HEK293 (cell line): ENCODE measurements at regions not wholly inside any gene's neighbourhood (a gene's known extent, or its start where the extent isn't known, plus 50 kb on each side); places are given as distances from the start of the nearest gene placed in this dataset.

Experiments used
- CTCF ChIA-PET: fragments of 350-600 bp; formaldehyde crosslinking; extraction: SDS; loops from one replicate; lab custom pipeline; 2021; ENCODE audit warnings: antibody characterized with exemption; lab: Yijun Ruan, JAX
- POLR2A ChIA-PET: fragments of 300-600 bp; formaldehyde crosslinking; extraction: SDS; loops from one replicate; lab custom pipeline; 2020; ENCODE audit warnings: antibody characterized with exemption, inconsistent platforms; lab: Yijun Ruan, JAX
- H3K27ac ChIP-seq: fragments of 200-500 bp; sonication (Bioruptor generic); 2 replicates; pipeline ENCODE4 v1.5.1; 2014; ENCODE audit warnings: low read depth, low read length, control low read depth, inconsistent platforms; ENCODE audit errors: extremely low read depth
- H3K36me3 ChIP-seq, 2 experiments: fragments of 200-500 bp in 1 of 2; sonication (Bioruptor generic) in 1 of 2; 1 replicate in 1 of 2; 2 replicates in 1 of 2; pipeline ENCODE4 v1.5.1; 2014 to 2017; ENCODE audit warnings: inconsistent platforms in 2 of 2, low read length in 2 of 2; ENCODE audit not compliant: control insufficient read depth in 2 of 2, insufficient read depth in 1 of 2
- H3K4me1 ChIP-seq: fragments of 200-500 bp; sonication (Bioruptor generic); 2 replicates; pipeline ENCODE4 v1.5.1; 2014; ENCODE audit warnings: mild to moderate bottlenecking, low read length, inconsistent platforms; ENCODE audit not compliant: control insufficient read depth, insufficient read depth
- H3K4me3 ChIP-seq: 2 replicates; pipeline ENCODE4 v1.5.1; 2011; ENCODE audit warnings: low read depth, mild to moderate bottlenecking, control low read depth, low read length, moderate library complexity
- H3K9me3 ChIP-seq: fragments of 200-500 bp; sonication (Bioruptor generic); 2 replicates; pipeline ENCODE4 v1.5.1; 2014; ENCODE audit warnings: low read depth, low read length, inconsistent platforms; ENCODE audit not compliant: control insufficient read depth, insufficient read depth
- KLF7 ChIP-seq: fragments of 450-650 bp; formaldehyde crosslinking; IDR thresholded peaks from 2 replicates; pipeline ENCODE4 v1.5.1; 2016; ENCODE audit warnings: missing biosample characterization, missing genetic modification characterization, borderline replicate concordance
- SETDB1 ChIP-seq: IDR thresholded peaks from one replicate; pipeline ENCODE4 v1.6.1; 2017; ENCODE audit warnings: mild to moderate bottlenecking, low read length, moderate library complexity, mixed read lengths; ENCODE audit not compliant: insufficient read length
- ZBTB20 ChIP-seq: fragments of 450-650 bp; formaldehyde crosslinking; IDR thresholded peaks from 2 replicates; pipeline ENCODE4 v1.5.1; 2016; ENCODE audit warnings: missing biosample characterization, missing genetic modification characterization
- ZBTB8A ChIP-seq: fragments of 450-650 bp; formaldehyde crosslinking; IDR thresholded peaks from 2 replicates; pipeline ENCODE4 v1.5.1; 2016; ENCODE audit warnings: missing biosample characterization, missing genetic modification characterization
- ZNF2 ChIP-seq: fragments of 450-650 bp; formaldehyde crosslinking; IDR thresholded peaks from 2 replicates; pipeline ENCODE4 v1.5.1; 2016; ENCODE audit warnings: missing biosample characterization, missing genetic modification characterization
- ZNF24 ChIP-seq: fragments of 450-650 bp; formaldehyde crosslinking; IDR thresholded peaks from 2 replicates; pipeline ENCODE4 v1.5.1; 2016; ENCODE audit warnings: missing biosample characterization, missing genetic modification characterization
- ZNF26 ChIP-seq: fragments of 450-650 bp; formaldehyde crosslinking; IDR thresholded peaks from 2 replicates; pipeline ENCODE4 v1.5.1; 2016; ENCODE audit warnings: missing biosample characterization, missing genetic modification characterization
- ZNF501 ChIP-seq: fragments of 450-650 bp; formaldehyde crosslinking; IDR thresholded peaks from 2 replicates; pipeline ENCODE4 v1.5.1; 2016; ENCODE audit warnings: missing biosample characterization, missing genetic modification characterization
- ZNF610 ChIP-seq: fragments of 450-650 bp; formaldehyde crosslinking; IDR thresholded peaks from 2 replicates; pipeline ENCODE4 v1.5.1; 2016; ENCODE audit warnings: missing biosample characterization, missing genetic modification characterization, borderline replicate concordance
- ZNF626 ChIP-seq: fragments of 450-650 bp; sonication (Bioruptor Pico); formaldehyde crosslinking; IDR thresholded peaks from 2 replicates; pipeline ENCODE4 v1.5.1; 2018; ENCODE audit warnings: missing biosample characterization, missing genetic modification characterization, inconsistent platforms
- ZNF645 ChIP-seq: fragments of 450-650 bp; formaldehyde crosslinking; IDR thresholded peaks from 2 replicates; pipeline ENCODE4; 2016; ENCODE audit warnings: missing biosample characterization, missing genetic modification characterization
- ZNF670 ChIP-seq: fragments of 450-650 bp; formaldehyde crosslinking; IDR thresholded peaks from 2 replicates; pipeline ENCODE4 v1.5.1; 2016; ENCODE audit warnings: missing biosample characterization, missing genetic modification characterization, low read depth
- ZNF777 ChIP-seq: fragments of 450-650 bp; formaldehyde crosslinking; IDR thresholded peaks from 2 replicates; pipeline ENCODE4 v1.5.1; 2017; ENCODE audit warnings: missing biosample characterization, missing genetic modification characterization, borderline replicate concordance
- ZNF837 ChIP-seq: fragments of 450-650 bp; formaldehyde crosslinking; IDR thresholded peaks from 2 replicates; pipeline ENCODE4 v1.5.1; 2016; ENCODE audit warnings: missing biosample characterization, missing genetic modification characterization
- ZXDB ChIP-seq: fragments of 450-650 bp; formaldehyde crosslinking; IDR thresholded peaks from 2 replicates; pipeline ENCODE4 v1.5.1; 2016; ENCODE audit warnings: missing biosample characterization, missing genetic modification characterization
- TF ChIP-seq, protein P1 (sequence below): fragments of 450-650 bp; formaldehyde crosslinking; IDR thresholded peaks from 2 replicates; pipeline ENCODE4 v1.5.1; 2016; ENCODE audit warnings: missing biosample characterization, missing genetic modification characterization
- TF ChIP-seq, protein P2 (sequence below): fragments of 450-650 bp; formaldehyde crosslinking; IDR thresholded peaks from 2 replicates; pipeline ENCODE4 v1.5.1; 2016; ENCODE audit warnings: missing biosample characterization, missing genetic modification characterization
- TF ChIP-seq, protein P3 (sequence below): fragments of 450-650 bp; formaldehyde crosslinking; conservative IDR thresholded peaks from 2 replicates; pipeline ENCODE4 v1.5.1; 2016; ENCODE audit warnings: low read depth, missing biosample characterization, missing genetic modification characterization
- TF ChIP-seq, protein P4 (sequence below): IDR thresholded peaks from 2 replicates; pipeline ENCODE4 v1.6.1; 2011; ENCODE audit warnings: mild to moderate bottlenecking, low read depth, low read length, borderline replicate concordance

DNA sequence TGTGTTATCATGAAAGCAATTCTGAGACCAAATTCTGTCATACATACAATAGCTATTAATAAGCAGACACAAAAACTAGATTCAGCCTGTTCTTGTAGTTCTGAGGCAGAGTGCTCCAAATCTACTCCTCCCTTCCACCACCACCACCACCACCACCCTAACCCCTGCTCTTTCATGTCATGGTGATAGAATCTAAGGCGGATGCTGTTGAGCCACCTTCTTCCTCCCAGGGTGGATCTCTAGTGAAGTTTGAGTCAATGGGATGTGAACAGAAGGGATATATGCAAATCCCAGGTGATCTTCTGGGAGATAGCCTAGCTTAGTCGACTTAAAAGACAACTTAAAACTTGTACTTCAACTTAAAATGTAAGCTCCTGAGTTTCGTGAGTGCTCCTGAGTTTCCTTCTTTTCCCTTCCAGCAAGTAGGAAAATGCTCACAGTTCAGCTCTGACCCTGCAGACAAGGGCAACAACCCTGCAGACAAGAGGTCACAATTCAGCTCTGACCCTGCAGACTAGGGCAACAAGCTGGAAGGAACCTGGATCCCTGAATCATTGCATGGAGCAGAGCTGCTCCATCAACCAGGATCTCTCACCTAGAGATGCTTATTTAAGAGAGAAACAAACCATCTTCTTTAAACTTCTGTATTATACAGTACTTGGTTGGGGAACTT lies 204.1 kb downstream of the TTC8 start:
- TF ChIP-seq ZNF645 (tag by site-specific recombination) = no peak
- TF ChIP-seq KLF7 = no peak
- TF ChIP-seq ZNF837 = no peak
- TF ChIP-seq ZNF610 (tag by site-specific recombination) = no peak
- TF ChIP-seq, protein P1, sequence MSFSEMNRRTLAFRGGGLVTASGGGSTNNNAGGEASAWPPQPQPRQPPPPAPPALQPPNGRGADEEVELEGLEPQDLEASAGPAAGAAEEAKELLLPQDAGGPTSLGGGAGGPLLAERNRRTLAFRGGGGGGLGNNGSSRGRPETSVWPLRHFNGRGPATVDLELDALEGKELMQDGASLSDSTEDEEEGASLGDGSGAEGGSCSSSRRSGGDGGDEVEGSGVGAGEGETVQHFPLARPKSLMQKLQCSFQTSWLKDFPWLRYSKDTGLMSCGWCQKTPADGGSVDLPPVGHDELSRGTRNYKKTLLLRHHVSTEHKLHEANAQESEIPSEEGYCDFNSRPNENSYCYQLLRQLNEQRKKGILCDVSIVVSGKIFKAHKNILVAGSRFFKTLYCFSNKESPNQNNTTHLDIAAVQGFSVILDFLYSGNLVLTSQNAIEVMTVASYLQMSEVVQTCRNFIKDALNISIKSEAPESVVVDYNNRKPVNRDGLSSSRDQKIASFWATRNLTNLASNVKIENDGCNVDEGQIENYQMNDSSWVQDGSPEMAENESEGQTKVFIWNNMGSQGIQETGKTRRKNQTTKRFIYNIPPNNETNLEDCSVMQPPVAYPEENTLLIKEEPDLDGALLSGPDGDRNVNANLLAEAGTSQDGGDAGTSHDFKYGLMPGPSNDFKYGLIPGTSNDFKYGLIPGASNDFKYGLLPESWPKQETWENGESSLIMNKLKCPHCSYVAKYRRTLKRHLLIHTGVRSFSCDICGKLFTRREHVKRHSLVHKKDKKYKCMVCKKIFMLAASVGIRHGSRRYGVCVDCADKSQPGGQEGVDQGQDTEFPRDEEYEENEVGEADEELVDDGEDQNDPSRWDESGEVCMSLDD (tag by site-specific recombination) = no peak
- TF ChIP-seq, protein P2, sequence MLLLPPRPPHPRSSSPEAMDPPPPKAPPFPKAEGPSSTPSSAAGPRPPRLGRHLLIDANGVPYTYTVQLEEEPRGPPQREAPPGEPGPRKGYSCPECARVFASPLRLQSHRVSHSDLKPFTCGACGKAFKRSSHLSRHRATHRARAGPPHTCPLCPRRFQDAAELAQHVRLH = no peak
- no peak for TF ChIP-seq ZNF2 (tag by site-specific recombination)
- no peak for TF ChIP-seq ZNF26 (tag by site-specific recombination)
- TF ChIP-seq, protein P3, sequence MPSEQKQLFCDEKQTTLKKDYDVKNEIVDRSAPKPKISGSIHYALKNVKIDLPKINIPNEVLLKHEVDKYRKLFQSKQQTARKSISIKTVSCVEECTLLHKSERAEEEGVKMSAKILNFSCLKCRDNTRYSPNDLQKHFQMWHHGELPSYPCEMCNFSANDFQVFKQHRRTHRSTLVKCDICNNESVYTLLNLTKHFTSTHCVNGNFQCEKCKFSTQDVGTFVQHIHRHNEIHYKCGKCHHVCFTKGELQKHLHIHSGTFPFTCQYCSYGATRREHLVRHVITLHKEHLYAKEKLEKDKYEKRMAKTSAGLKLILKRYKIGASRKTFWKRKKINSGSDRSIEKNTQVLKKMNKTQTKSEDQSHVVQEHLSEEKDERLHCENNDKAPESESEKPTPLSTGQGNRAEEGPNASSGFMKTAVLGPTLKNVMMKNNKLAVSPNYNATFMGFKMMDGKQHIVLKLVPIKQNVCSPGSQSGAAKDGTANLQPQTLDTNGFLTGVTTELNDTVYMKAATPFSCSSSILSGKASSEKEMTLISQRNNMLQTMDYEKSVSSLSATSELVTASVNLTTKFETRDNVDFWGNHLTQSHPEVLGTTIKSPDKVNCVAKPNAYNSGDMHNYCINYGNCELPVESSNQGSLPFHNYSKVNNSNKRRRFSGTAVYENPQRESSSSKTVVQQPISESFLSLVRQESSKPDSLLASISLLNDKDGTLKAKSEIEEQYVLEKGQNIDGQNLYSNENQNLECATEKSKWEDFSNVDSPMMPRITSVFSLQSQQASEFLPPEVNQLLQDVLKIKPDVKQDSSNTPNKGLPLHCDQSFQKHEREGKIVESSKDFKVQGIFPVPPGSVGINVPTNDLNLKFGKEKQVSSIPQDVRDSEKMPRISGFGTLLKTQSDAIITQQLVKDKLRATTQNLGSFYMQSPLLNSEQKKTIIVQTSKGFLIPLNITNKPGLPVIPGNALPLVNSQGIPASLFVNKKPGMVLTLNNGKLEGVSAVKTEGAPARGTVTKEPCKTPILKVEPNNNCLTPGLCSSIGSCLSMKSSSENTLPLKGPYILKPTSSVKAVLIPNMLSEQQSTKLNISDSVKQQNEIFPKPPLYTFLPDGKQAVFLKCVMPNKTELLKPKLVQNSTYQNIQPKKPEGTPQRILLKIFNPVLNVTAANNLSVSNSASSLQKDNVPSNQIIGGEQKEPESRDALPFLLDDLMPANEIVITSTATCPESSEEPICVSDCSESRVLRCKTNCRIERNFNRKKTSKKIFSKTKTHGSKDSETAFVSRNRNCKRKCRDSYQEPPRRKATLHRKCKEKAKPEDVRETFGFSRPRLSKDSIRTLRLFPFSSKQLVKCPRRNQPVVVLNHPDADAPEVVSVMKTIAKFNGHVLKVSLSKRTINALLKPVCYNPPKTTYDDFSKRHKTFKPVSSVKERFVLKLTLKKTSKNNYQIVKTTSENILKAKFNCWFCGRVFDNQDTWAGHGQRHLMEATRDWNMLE (tag by site-specific recombination) = no peak
- TF ChIP-seq ZNF24 (tag by site-specific recombination) = no peak
- no peak for TF ChIP-seq ZNF501
- no peak for TF ChIP-seq ZNF777 (tag by site-specific recombination)
- TF ChIP-seq, protein P4, sequence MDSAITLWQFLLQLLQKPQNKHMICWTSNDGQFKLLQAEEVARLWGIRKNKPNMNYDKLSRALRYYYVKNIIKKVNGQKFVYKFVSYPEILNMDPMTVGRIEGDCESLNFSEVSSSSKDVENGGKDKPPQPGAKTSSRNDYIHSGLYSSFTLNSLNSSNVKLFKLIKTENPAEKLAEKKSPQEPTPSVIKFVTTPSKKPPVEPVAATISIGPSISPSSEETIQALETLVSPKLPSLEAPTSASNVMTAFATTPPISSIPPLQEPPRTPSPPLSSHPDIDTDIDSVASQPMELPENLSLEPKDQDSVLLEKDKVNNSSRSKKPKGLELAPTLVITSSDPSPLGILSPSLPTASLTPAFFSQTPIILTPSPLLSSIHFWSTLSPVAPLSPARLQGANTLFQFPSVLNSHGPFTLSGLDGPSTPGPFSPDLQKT = no peak
- no peak for TF ChIP-seq ZXDB (tag by site-specific recombination)
- no peak for TF ChIP-seq ZNF626
- TF ChIP-seq ZBTB8A (tag by site-specific recombination) = no peak
- TF ChIP-seq ZBTB20 (tag by site-specific recombination) = no peak
- no peak for TF ChIP-seq SETDB1
- no peak for TF ChIP-seq ZNF670 (tag by site-specific recombination)
- H3K36me3 ChIP-seq = no peaks in the 10 kb centered on the region
- POLR2A ChIA-PET = no interaction called here
- H3K9me3 ChIP-seq = no peaks in the 10 kb centered on the region
- H3K27ac ChIP-seq = no peak overlapping the region
- H3K4me3 ChIP-seq = no peak overlapping the region
- CTCF ChIA-PET = interaction anchor here (0.5 to 1.3 kb wide), 5 partner anchors 11 to 911 kb away, joined by 3 to 5 read pairs (median 4); no protein-coding TSS in a partner anchor
- H3K4me1 ChIP-seq = no peaks in the 10 kb centered on the region
